Adrenal gland (tissue), 9 donors: ENCODE measurements at regions not wholly inside any gene's neighbourhood (a gene's known extent, or its start where the extent isn't known, plus 50 kb on each side); places are given as distances from the start of the nearest gene placed in this dataset.

Source experiments
- DNase-seq, 7 donors: peaks; one replicate each; pipeline ENCODE4 v3.0.0-alpha.2; 2019 to 2020
- H3K27ac ChIP-seq, 5 donors: fragments of 200-600 bp; sonication (generic) in 4 of 5; 1 replicate in 3 of 5; 2 replicates in 2 of 5; pipeline versions ENCODE4 v1.5.1 to v1.8.0; 2016 to 2020; ENCODE audit warnings: mild to moderate bottlenecking in 1 of 5
- H3K27me3 ChIP-seq: fragments of 200-600 bp; 2 replicates; pipeline ENCODE4 v1.8.0; 2021
- H3K36me3 ChIP-seq, 2 donors: fragments of 200-600 bp; replicated peaks in 1 of 2; 1 replicate in 1 of 2; 2 replicates in 1 of 2; pipeline versions ENCODE4 v1.5.1 to v1.8.0; 2018 to 2022
- H3K4me1 ChIP-seq, 2 donors: fragments of 200-600 bp; replicated peaks in 1 of 2; 1 replicate in 1 of 2; 2 replicates in 1 of 2; pipeline versions ENCODE4 v1.5.1 to v1.8.0; 2018 to 2021
- H3K4me3 ChIP-seq, 4 donors: fragments of 200-600 bp; sonication (generic) in 3 of 4; one replicate each; pipeline ENCODE4 v1.5.1; 2016 to 2018
- H3K9me3 ChIP-seq, 3 donors: fragments of 200-600 bp; sonication (generic) in 1 of 3; replicated peaks in 1 of 3; 1 replicate in 2 of 3; 2 replicates in 1 of 3; pipeline versions ENCODE4 v1.5.1 to v1.8.0; 2016 to 2021
- POLR2A ChIP-seq, 2 donors: fragments of 450-650 bp; IDR thresholded peaks; one replicate each; pipeline ENCODE4 v1.6.1; 2017; ENCODE audit warnings: antibody characterized with exemption in 2 of 2, mild to moderate bottlenecking in 2 of 2, moderate library complexity in 1 of 2
- WGBS, 4 donors: extraction: QIAGEN DNeasy Blood & Tissue Kit in 2 of 4; methylation state at CpG; one replicate each; pipeline versions ENCODE4 v1.1.5 to v1.1.7; 2013 to 2017; 5-methylcytosine and 5-hydroxymethylcytosine counted together
- intact Hi-C, 2 donors: fragments of 100-400 bp; cut with DNase I; formaldehyde crosslinking; loops; one replicate each; pipeline versions ENCODE4 v1.14.1 to v1.15.0; 2022 to 2023
- TF ChIP-seq, protein P1 (sequence below), 6 experiments: fragments of 450-650 bp in 4 of 6; fragments of 200-600 bp in 2 of 6; sonication (generic) in 1 of 6; IDR thresholded peaks; 1 replicate in 5 of 6; 2 replicates in 1 of 6; pipeline versions ENCODE4 v1.5.1 to v1.8.0; 2016 to 2021; ENCODE audit warnings: antibody characterized with exemption in 6 of 6, mild to moderate bottlenecking in 2 of 6, moderate library complexity in 1 of 6
- donor health status: healthy with polysubstance abuse.
- donor health status: Bipolar disorder and iron deficiency.
- donor health status: DM: yes; HTN: yes; CAD: no.
- donor health status: DM: no; HTN: no; CAD: no.
- donor health status: DM: no; HTN: no; CAD: no.

DNA sequence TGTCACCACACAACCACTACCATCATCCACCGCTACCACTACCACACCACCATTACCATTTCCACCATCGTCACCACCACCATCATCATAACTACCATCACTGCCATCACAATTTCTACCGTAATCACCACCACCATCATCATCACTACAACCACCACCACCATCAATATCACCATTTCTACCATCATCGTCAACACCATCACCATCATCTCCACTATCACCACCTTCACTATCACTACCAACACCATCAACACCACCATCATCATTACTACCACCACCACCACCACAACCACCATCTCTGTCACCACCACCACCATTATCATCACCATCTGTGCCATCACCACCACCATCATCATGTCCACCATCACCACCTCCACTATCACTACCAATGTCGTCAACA is 524.5 kb upstream of the C16orf82 start:
- intact Hi-C loops, result no loop called here
- Histone ChIP-seq H3K27ac (no peak overlapping the region), H3K36me3 (no peaks in the 10 kb centered on the region), H3K4me3 (no peak overlapping the region), H3K9me3 (no peaks in the 10 kb centered on the region), H3K4me1 (no peaks in the 10 kb centered on the region), H3K27me3 (no peaks in the 10 kb centered on the region)
- no peak for TF ChIP-seq POLR2A (IDR thresholded peaks at IDR 0.05)
- TF ChIP-seq, protein P1, sequence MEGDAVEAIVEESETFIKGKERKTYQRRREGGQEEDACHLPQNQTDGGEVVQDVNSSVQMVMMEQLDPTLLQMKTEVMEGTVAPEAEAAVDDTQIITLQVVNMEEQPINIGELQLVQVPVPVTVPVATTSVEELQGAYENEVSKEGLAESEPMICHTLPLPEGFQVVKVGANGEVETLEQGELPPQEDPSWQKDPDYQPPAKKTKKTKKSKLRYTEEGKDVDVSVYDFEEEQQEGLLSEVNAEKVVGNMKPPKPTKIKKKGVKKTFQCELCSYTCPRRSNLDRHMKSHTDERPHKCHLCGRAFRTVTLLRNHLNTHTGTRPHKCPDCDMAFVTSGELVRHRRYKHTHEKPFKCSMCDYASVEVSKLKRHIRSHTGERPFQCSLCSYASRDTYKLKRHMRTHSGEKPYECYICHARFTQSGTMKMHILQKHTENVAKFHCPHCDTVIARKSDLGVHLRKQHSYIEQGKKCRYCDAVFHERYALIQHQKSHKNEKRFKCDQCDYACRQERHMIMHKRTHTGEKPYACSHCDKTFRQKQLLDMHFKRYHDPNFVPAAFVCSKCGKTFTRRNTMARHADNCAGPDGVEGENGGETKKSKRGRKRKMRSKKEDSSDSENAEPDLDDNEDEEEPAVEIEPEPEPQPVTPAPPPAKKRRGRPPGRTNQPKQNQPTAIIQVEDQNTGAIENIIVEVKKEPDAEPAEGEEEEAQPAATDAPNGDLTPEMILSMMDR (IDR thresholded peaks at IDR 0.05), result no peak
- 91 to 93% (median 92%) methylated on average over 5 of the region's 5 CpGs for WGBS, 4 donors
- DNase-seq, result no peak

DNA sequence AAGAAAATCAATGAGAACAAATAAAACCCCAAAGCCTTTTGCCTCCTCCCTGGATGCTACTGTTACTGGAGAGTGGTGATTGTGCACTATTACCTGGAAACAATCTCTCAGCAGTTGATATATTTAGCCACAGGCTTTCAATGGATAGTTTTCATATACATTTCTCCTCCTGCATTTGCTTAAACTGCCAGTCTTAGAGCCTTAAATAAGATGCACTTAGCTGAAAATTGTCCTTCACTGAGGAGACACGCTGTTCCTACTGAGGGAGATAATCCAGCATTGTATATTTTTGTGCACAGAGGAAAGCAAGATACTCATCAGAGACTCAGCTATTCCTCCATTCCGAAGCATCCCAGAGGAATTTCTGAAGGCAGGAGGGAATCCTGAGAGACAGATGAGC is 520.2 kb upstream of the C16orf82 start:
- no peak for DNase-seq
- no peaks in the 10 kb centered on the region for H3K27me3 ChIP-seq
- H3K4me1 ChIP-seq, result no peaks in the 10 kb centered on the region
- H3K4me3 ChIP-seq, result no peak overlapping the region
- H3K36me3 ChIP-seq, result no peaks in the 10 kb centered on the region
- no peaks in the 10 kb centered on the region for H3K9me3 ChIP-seq
- WGBS, 4 donors, result 63 to 74% (median 68%) methylated on average over 2 of the region's 2 CpGs
- intact Hi-C loops, result no loop called here
- no peak overlapping the region for H3K27ac ChIP-seq
- TF ChIP-seq, protein P1 (IDR thresholded peaks at IDR 0.05), result no peak
- no peak for TF ChIP-seq POLR2A (IDR thresholded peaks at IDR 0.05)

DNA sequence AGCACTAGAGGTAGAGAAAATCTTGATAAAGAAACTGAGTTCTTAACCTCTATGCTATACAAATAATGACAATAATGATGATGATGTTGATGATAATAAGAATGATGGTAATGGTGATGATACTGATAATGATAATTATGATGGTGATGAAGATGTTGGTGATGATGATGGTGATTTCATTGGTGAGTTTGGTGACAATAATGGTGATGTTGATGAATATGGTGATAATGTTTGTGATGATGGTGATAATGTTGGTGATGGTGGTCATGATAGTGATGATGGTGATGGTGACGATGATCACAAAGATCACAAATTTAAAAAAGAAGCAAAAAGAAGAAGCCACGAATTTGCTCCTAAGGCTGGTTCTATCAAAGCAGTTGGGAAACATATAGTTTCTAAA is 519.0 kb upstream of the C16orf82 start:
- H3K27me3 ChIP-seq, result no peaks in the 10 kb centered on the region
- no peaks in the 10 kb centered on the region for H3K9me3 ChIP-seq
- H3K4me1 ChIP-seq, result no peaks in the 10 kb centered on the region
- H3K27ac ChIP-seq, result no peak overlapping the region
- TF ChIP-seq, protein P1 (IDR thresholded peaks at IDR 0.05), result no peak
- no peak for TF ChIP-seq POLR2A (IDR thresholded peaks at IDR 0.05)
- intact Hi-C loops, result no loop called here
- no peak overlapping the region for H3K4me3 ChIP-seq
- DNase-seq, result no peak
- H3K36me3 ChIP-seq, result no peaks in the 10 kb centered on the region
- 59 to 79% (median 62%) methylated on average over 2 of the region's 2 CpGs for WGBS, 4 donors

DNA sequence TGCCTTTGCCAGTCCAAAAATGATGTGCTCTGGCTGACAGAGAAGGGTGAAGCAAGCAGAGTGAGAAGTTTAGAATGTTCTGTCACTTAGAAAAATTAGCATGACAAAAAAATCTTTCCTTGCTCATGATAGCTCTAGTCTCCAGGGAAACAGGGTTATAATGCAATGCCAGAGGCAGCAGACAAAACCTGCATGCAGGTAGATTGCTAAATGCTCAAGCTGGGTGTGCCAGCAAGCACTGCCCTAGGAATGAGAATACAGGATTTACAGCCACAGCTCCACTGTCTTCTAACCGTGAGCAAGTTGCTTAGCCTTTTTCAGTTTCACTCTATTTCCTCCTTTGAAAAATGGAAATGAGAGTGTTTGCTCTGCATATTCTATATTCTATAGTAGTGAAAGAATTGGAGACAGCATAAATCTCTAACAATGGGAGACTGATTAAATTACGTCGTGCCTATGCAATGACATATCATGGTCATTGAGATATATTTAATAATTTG is 516.6 kb upstream of the C16orf82 start:
- TF ChIP-seq POLR2A (IDR thresholded peaks at IDR 0.05), result no peak
- no peaks in the 10 kb centered on the region for H3K4me1 ChIP-seq
- no peak overlapping the region for H3K27ac ChIP-seq
- WGBS, 4 donors, result 35 to 45% (median 43%) methylated on average over 3 of the region's 3 CpGs
- intact Hi-C loops, result no loop called here
- no peak overlapping the region for H3K4me3 ChIP-seq
- no peak for DNase-seq
- no peaks in the 10 kb centered on the region for H3K9me3 ChIP-seq
- H3K36me3 ChIP-seq, result no peaks in the 10 kb centered on the region
- H3K27me3 ChIP-seq, result no peaks in the 10 kb centered on the region

DNA sequence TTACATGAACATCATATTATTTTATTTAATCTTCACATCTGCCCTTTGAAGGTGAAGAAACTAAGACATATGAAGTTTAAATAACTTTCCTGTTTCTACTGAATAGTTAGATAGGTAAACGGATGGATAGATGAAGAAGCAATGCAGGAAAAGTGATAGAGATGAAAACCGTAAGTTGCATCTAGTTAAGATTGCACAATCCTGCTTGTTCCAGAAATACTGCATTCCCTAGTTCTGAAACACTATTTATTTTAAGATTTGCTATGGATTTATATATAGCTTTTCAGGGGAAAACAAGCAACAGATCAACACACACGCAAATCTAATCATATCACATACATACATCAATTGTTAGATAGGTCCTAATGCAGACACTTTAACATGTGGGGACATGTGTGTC is 512.7 kb upstream of the C16orf82 start:
- TF ChIP-seq, protein P1 (IDR thresholded peaks at IDR 0.05), result no peak
- TF ChIP-seq POLR2A (IDR thresholded peaks at IDR 0.05), result no peak
- Histone ChIP-seq H3K27ac (no peak overlapping the region), H3K9me3 (no peaks in the 10 kb centered on the region), H3K4me1 (no peaks in the 10 kb centered on the region), H3K4me3 (no peak overlapping the region), H3K27me3 (no peaks in the 10 kb centered on the region), H3K36me3 (no peaks in the 10 kb centered on the region)
- intact Hi-C loops, result no loop called here
- no peak for DNase-seq
- whole genome bisulfite sequencing, 4 donors, result 76 to 80% (median 77%) methylated on average over 3 of the region's 3 CpGs
